Activated CD4-positive, alpha-beta T cell treated with anti-CD3 and anti-CD28 coated beads, Interleukin-2, Interleukin-4, amounts not matched to agents 100 ng/mL and 50 ng/mL, durations not matched to agents 16 hours and 8 hours (primary cell): ENCODE measurements at regions not wholly inside any gene's neighbourhood (a gene's known extent, or its start where the extent isn't known, plus 50 kb on each side); places are given as distances from the start of the nearest gene placed in this dataset.
A peak's percentile ranks its signal among the peaks of the same experiment; 100 is the strongest.
"Not testable (repeated sequence)": the region's sequence is repeated elsewhere in the genome, so short reads cannot be mapped to it uniquely, and the experiment has no call there.

ENCODE experiments used
- DNase-seq: peaks from one replicate; pipeline ENCODE4 v3.0.0-alpha.2; 2020; ENCODE audit warnings: low spot score

DNA sequence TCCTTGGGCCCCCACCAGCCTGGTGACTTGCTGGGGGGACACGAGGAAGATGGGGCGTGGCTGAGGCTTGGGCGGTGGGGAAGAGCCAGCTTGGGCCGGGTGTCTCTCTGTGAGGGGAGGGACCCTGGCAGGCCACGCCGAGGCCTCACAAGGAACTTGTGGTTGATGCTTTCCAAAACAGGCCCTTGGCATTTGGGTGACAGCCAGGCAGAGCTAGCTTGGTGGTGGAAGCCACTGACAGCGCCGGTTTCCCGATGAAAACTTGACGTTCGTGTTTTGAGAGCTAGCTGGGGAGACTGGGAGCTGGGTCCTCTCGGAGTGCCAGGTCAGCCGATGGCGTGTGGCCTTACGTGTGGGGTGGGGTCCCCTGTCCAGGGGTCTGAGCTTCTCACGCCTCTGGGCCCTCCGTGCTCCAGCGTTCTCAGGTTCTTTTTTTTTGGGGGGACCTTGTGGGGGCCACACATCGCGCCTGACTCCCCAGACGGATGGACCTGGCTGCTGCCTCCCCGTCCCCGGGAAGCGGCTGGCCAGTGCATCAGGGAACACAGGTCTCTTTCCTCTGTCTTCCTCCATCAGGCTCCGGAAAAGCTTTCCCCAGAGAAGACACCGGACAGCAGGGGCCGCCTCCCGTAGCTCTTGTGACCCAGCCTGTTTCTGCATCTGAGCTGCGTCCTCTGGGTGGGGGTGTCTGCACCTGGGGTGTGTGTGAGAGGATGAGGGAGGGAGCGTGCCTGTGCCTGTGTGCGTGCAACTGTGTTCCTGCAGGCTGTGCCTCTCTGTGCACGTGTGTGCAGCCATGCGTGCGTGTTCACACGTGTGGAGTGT, 129.3 kb upstream of the LPCAT1 start:
- DNase-seq: no peak

DNA sequence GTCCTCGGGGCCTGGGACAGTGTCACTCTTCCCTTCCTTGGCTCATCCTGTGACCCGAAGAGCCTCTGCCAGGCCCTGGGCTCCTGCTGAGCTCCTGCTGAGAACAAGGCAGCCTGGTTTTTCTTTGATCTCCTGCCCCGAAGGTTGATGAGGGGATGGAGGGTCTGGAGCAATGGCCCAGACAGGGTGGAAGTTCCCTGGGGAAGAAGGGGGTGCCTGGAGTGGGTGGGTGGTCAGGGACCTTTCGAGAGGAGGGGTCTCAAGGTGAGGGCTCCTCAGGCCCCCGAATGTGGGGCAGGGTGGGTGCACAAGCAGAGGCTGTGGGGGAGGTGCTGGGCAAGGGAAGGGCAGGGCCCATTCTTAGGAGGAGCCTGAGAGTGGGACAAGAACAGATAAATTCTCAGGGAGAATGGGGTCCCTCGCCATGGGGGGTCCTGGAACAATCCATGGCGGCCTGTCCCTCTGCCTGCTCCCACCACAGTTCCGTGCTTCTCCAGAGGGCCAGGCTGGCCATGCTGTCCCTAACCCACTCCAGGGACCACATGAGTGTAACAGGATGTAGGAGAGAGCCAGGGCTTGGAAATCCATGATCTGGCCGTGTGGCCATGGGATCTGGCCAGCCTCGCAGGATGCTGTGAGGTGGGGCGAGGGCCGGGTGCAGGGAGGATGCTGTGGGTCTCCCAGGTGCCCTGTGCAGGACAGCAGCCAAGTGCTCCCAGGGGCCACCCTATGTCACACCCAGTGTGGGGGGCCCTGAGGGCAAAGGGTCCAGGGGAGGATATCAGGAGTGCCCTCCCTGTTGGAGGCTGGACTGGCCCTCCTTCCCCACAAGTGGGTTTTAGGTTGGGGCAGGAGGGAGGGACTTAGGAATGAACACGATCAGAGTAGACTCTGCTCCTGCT, 128.5 kb upstream of the LPCAT1 start:
- DNase-seq: no peak

DNA sequence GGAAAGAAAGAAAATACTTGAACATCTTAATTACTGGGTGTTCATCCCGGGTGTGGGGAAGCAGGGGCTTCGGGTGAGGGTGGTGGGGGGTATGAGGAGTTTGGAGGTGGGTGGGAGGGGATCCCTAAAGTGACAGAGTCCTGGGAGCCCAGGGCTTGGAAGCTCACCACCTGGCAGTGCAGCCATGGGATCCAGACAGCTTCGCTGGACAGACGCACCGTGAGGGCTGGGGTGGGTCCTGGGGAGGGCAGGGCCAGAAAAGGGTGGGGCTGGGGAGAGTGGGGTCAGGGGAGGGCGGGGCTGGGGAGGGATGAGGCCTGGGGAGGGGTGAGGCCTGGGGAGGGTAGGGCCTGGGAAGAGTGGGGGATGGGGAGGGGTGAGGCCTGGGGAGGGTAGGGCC, 127.5 kb upstream of the LPCAT1 start:
- DNase-seq: no peak

- DNase-seq: no peak
Measured at GRCh38 chr5:1649554-1649953, 125.8 kb upstream of the LPCAT1 start.

DNA sequence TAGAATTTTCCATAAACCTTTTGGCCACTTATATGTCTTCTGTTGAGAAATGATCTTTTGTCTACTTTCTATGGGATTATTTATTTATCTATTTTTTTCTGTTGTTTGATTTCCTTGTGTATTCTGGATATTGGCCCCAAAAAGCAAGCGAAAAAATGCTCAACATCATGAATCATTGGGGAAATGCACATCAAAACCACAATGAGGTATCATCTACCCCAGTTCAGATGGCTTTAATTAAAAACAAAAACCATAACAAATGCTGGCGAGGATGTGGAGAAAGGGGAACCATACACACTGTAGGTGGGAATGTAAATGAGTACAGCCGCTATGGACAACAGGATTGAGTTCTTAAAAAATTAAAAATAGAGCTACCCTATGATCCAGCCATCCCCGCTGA, 125.0 kb upstream of the LPCAT1 start:
- DNase-seq: no peak

DNA sequence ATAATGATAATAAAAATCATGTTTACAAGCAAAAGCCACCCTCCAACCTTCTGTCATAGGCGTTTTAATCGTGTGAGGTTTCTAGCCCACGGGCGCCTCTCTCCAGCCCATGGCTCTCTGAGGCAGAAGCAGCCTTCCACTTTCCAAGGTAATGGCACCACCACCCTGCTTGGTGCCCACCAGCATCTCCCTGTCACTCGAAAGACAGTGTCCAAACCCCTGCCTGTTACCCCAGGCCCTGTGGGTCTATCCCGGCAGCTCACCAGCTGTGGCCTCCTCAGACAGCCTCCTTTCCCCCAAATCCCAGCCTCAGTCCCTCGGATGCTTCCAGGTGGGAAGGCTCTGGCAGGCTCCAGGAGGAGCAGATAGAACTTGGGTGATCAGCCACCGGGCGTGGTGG, 123.8 kb upstream of the LPCAT1 start:
- no peak for DNase-seq

DNA sequence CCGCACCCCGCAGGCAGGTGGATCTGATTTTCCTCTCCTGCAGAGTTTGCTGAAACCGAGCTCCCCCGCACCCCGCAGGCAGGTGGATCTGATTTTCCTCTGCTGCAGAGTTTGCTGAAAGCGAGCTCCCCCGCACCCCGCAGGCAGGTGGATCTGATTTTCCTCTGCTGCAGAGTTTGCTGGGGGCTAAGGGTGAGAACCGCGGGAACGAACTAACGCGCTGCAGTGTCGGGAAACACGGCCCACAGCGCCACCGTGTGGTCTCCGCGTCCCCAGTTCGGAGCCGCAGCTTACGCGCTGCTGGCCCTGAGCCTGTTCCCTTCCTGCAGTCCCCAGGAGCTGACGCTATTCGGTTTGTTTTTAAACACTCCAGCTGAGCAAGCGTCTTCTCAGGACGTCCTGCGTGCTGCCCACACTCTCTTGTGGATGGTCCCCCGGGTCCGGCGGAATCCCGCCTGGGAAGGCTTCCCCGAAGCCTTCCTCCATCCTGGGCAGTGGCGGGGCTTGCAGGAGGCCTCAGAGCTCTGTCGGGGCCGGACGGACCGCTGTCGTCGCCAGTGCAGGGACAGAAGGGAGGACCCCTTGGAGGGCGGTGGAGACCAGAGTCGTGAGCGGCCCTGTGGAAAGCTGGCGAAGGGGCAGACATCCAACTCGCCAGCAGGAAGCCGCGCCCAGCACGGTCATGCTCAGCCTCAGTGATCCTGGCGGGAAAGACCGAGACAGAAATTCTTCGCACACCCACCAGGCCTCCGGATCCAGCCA, 121.2 kb upstream of the LPCAT1 start:
- peak; percentile 79 for DNase-seq

DNA sequence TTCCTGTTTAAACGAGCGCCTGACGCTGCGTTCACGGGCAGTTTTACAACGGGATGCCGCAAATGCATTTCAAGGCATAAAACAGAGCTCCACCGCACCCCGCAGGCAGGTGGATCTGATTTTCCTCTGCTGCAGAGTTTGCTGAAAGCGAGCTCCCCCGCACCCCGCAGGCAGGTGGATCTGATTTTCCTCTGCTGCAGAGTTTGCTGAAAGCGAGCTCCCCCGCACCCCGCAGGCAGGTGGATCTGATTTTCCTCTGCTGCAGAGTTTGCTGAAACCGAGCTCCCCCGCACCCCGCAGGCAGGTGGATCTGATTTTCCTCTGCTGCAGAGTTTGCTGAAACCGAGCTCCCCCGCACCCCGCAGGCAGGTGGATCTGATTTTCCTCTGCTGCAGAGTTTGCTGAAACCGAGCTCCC, 120.6 kb upstream of the LPCAT1 start:
- not testable (repeated sequence) for DNase-seq

- DNase-seq: no peak
Measured at GRCh38 chr5:1643651-1644392, 120.1 kb upstream of the LPCAT1 start.

- DNase-seq: no peak
Measured at GRCh38 chr5:1642621-1643061, 118.9 kb upstream of the LPCAT1 start.

GRCh38 chr5:1642221-1642620, 118.5 kb upstream of the LPCAT1 start:
- no peak for DNase-seq

GRCh38 chr5:1641560-1642166, 117.9 kb upstream of the LPCAT1 start:
- DNase-seq: peak; percentile 81

DNA sequence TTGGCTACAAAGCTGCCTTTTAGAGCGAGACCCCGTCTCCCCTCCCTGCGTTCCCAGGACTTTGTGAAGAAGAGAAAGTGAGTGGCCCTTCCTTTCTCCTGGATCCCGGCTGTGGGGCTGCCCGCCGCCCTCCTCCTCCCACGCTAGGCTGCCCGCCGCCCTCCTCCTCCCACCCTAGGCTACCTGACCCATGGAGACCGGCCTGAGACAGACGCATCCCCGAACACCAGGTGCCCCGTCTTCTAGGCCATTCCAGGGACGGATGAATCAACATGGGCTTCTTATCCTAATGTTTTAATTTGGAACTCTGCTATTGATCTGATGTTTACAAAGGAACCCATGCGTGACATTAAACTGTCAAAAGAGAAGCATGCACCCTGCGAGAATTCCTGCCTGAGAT, 117.3 kb upstream of the LPCAT1 start:
- no peak for DNase-seq

- DNase-seq: no peak
Measured at GRCh38 chr5:1640421-1640881, 116.7 kb upstream of the LPCAT1 start.

DNA sequence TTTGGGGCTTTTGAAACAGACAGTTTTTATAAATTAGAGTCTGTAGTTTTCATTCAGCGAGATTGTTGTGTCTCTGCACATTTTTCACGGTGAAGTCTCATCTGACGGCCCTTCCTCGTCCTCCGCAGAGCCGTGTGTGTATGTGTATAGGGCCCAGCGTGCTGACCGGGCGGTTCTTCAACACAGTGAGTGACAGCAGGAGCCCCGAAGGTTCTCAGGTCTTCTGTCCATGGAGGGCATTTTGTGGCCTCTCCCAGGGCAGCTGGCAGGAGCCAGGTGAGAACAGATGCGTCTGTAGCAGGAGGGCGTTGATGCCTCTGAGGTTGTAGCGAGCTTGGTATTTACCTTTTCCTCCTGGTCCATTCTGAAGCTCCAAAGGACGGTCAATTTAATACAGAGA, 116.0 kb upstream of the LPCAT1 start:
- DNase-seq: no peak

DNA sequence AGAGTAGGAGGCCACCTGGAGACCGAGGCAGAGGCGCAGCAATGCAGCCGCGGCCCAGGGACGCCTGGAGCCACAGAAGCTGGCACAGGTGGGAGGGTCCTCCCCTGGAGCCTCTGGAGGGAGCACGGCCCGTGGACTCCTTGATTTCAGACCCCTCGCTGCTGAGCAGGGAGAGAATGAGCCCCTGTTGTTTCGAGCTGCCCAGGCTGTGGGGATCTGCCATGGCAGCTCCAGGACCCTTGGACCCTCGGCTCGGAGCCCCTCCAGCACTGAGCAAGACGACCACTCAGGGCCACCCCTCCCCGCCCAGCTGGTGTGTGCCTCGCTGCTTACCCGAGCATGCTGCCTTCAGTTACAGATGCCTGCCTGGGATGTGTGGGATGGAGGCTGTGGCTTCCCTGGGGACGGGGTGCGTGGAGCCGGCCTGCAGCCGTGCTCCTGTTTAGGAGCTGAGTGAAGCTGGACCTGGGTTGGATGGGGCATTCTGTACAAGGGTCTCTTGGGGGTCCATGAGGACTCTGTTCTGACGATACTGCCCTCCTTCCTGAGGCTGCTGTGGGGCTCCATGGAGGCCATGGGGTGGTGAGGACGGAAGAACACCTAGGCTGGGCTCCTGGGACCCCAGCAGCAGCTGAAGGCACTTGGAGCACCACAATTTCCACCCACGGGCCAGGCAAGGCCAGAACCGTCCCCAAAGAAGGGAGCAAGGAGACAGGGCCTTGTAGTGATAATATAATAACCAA, 115.1 kb upstream of the LPCAT1 start:
- no peak for DNase-seq

DNA sequence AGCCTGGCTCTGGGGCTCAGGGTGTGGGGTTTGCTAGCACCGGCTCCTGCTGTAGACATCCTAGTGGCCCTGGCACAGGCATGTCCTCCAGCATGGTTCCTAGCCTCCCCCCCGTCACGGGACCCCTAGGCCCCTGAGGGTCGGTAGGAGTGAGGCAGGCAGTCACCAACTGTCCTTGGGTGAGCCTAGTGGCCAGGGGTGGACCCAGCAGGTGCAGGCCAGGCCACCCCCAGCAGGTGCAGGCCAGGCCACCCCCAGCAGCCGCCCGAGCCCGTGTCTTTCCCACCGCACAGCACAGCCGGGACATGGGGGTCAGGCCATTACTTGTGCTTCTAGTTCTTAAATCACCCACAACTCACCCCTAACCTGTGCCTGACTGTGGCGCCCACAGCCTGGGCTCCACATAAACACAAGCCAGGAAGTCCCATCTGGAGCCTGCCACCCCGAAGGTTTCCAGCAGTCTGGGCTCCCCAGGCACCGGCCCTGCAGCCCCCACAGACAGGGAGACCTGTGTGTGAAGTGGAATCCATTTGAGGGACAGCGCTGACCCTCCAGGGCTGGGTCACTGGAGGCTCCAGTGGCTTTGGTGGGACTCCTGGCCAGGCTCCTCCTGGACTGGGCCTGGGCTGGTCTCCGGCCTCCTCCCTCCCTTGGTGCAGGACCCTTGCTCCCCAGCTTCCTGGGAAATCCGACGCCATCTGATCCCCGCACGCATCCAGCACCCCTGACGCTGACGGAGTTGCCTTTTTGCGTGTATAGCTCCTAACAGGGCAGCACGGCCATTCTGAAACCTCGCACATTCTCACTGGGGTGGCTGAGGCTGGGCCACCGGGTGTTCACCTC, 114.1 kb upstream of the LPCAT1 start:
- DNase-seq: no peak

- no peak for DNase-seq
Measured at GRCh38 chr5:1636981-1637638, 113.3 kb upstream of the LPCAT1 start.
